Activated B cell treated with CpG ODN at 0.5 μM for 24 hours (primary cell): ENCODE measurements at regions not wholly inside any gene's neighbourhood (a gene's known extent, or its start where the extent isn't known, plus 50 kb on each side); places are given as distances from the start of the nearest gene placed in this dataset.

Source experiments
- ATAC-seq: fragments of 200-7000 bp; cut with Tn5 transposase; one replicate; pipeline ENCODE4 v1.10.0; 2021; ENCODE audit warnings: low read depth, mild to moderate bottlenecking, moderate library complexity
- CTCF ChIA-PET: fragments of 350-600 bp; sonication (Branson Sonifier 250); formaldehyde crosslinking; loops from one replicate; lab custom pipeline; 2021; ENCODE audit warnings: antibody characterized with exemption; lab: Charles Lee
- POLR2A ChIA-PET: fragments of 350-600 bp; sonication (Branson Sonifier 250); formaldehyde crosslinking; loops from one replicate; lab custom pipeline; 2021; ENCODE audit warnings: antibody characterized with exemption; lab: Charles Lee
- DNase-seq: peaks from one replicate; pipeline ENCODE4 v3.0.0; 2022
- H3K27ac Mint-ChIP-seq: one replicate; pipeline ENCODE4 v1.8.0; 2020; ENCODE audit warnings: mixed read lengths
- H3K27me3 Mint-ChIP-seq: one replicate; pipeline ENCODE4 v1.8.0; 2021; ENCODE audit warnings: mixed read lengths
- H3K36me3 Mint-ChIP-seq: one replicate; pipeline ENCODE4 v1.8.0; 2021; ENCODE audit warnings: low read depth, mixed read lengths
- H3K4me1 Mint-ChIP-seq: one replicate; pipeline ENCODE4 v1.8.0; 2021; ENCODE audit warnings: mixed read lengths
- H3K4me3 Mint-ChIP-seq: one replicate; pipeline ENCODE4 v1.8.0; 2020; ENCODE audit warnings: mild to moderate bottlenecking, mixed read lengths
- H3K9me3 Mint-ChIP-seq: one replicate; pipeline ENCODE4 v1.8.0; 2020; ENCODE audit warnings: mixed read lengths
- CTCF ChIP-seq: fragments of 200-600 bp; IDR thresholded peaks from one replicate; pipeline ENCODE4 v1.8.0; 2022; ENCODE audit warnings: antibody characterized with exemption, mild to moderate bottlenecking
- intact Hi-C: fragments of 100-400 bp; cut with micrococcal nuclease; formaldehyde crosslinking; loops from one replicate; pipeline ENCODE4 v1.15.1; 2024

- Mint-ChIP-seq H3K9me3 (peaks cover 9% of the 10 kb centered on the region), H3K36me3 (no peaks in the 10 kb centered on the region), H3K27ac (no peak overlapping the region), H3K27me3 (no peaks in the 10 kb centered on the region), H3K4me1 (no peaks in the 10 kb centered on the region), H3K4me3 (no peak overlapping the region)
- ATAC-seq (no peak), DNase-seq (no peak)
- ChIA-PET POLR2A (no interaction called here), CTCF (no interaction called here)
- intact Hi-C loops = no loop called here
- TF ChIP-seq CTCF = no peak
Observed at GRCh38 chr5:174362514-174362913, 317.0 kb downstream of the NSG2 start.

GRCh38 chr5:174363934-174364333, 318.4 kb downstream of the NSG2 start:
- intact Hi-C loops = no loop called here
- H3K4me1 Mint-ChIP-seq = no peaks in the 10 kb centered on the region
- DNase-seq = no peak
- H3K36me3 Mint-ChIP-seq = no peaks in the 10 kb centered on the region
- no peak overlapping the region for H3K27ac Mint-ChIP-seq
- ChIA-PET POLR2A (no interaction called here), CTCF (no interaction called here)
- H3K9me3 Mint-ChIP-seq = peaks cover 9% of the 10 kb centered on the region
- ATAC-seq = no peak
- H3K27me3 Mint-ChIP-seq = no peaks in the 10 kb centered on the region
- no peak for TF ChIP-seq CTCF
- H3K4me3 Mint-ChIP-seq = no peak overlapping the region

GRCh38 chr5:174364676-174365075, 319.2 kb downstream of the NSG2 start:
- Mint-ChIP-seq H3K4me1 (no peaks in the 10 kb centered on the region), H3K9me3 (peaks cover 9% of the 10 kb centered on the region), H3K27me3 (no peaks in the 10 kb centered on the region), H3K27ac (no peak overlapping the region), H3K4me3 (no peak overlapping the region), H3K36me3 (no peaks in the 10 kb centered on the region)
- intact Hi-C loops = no loop called here
- TF ChIP-seq CTCF = no peak
- POLR2A ChIA-PET = no interaction called here
- CTCF ChIA-PET = no interaction called here
- ATAC-seq = no peak
- DNase-seq = no peak

- H3K36me3 Mint-ChIP-seq = no peaks in the 10 kb centered on the region
- no peak overlapping the region for H3K4me3 Mint-ChIP-seq
- ATAC-seq (no peak), DNase-seq (no peak)
- H3K9me3 Mint-ChIP-seq = no peaks in the 10 kb centered on the region
- no peak for TF ChIP-seq CTCF
- ChIA-PET POLR2A (no interaction called here), CTCF (no interaction called here)
- peaks cover under 1% of the 10 kb centered on the region for H3K4me1 Mint-ChIP-seq
- no peaks in the 10 kb centered on the region for H3K27me3 Mint-ChIP-seq
- intact Hi-C loops = no loop called here
- no peak overlapping the region for H3K27ac Mint-ChIP-seq
Observed at GRCh38 chr5:174371600-174372094, 326.1 kb downstream of the NSG2 start.

GRCh38 chr5:174374206-174374605, 328.7 kb downstream of the NSG2 start:
- intact Hi-C loops = no loop called here
- Mint-ChIP-seq H3K27ac (no peak overlapping the region), H3K4me1 (peaks cover 2% of the 10 kb centered on the region), H3K36me3 (no peaks in the 10 kb centered on the region), H3K27me3 (no peaks in the 10 kb centered on the region), H3K9me3 (peaks cover 2% of the 10 kb centered on the region), H3K4me3 (no peak overlapping the region)
- no peak for TF ChIP-seq CTCF
- DNase-seq (no peak), ATAC-seq (no peak)
- POLR2A ChIA-PET = no interaction called here
- CTCF ChIA-PET = no interaction called here
